ENCODE measurements at regions not wholly inside any gene's neighbourhood (a gene's known extent, or its start where the extent isn't known, plus 50 kb on each side); places are given as distances from the start of the nearest gene placed in this dataset.

DNA sequence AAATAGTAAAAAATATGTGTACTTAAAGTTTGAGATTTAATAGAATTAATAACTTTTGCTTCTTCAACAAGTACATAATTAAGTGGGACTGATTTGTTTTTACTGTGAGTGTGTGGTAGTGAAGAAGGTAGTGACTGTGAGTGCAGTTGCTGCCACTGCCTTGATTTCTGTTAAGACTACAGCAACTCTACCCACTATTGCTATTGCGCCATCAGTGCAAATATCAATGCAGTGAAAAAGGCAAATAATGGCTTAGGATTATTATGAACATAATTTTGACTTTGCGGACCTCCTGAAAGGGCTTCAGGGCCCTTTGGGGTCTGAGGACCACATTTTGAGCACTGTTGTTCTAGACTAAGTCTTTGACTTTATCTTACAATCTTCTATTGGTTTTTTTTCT, 112.0 kb upstream of the PITX1 start (continued):
- TF ChIP-seq, protein P1, sequence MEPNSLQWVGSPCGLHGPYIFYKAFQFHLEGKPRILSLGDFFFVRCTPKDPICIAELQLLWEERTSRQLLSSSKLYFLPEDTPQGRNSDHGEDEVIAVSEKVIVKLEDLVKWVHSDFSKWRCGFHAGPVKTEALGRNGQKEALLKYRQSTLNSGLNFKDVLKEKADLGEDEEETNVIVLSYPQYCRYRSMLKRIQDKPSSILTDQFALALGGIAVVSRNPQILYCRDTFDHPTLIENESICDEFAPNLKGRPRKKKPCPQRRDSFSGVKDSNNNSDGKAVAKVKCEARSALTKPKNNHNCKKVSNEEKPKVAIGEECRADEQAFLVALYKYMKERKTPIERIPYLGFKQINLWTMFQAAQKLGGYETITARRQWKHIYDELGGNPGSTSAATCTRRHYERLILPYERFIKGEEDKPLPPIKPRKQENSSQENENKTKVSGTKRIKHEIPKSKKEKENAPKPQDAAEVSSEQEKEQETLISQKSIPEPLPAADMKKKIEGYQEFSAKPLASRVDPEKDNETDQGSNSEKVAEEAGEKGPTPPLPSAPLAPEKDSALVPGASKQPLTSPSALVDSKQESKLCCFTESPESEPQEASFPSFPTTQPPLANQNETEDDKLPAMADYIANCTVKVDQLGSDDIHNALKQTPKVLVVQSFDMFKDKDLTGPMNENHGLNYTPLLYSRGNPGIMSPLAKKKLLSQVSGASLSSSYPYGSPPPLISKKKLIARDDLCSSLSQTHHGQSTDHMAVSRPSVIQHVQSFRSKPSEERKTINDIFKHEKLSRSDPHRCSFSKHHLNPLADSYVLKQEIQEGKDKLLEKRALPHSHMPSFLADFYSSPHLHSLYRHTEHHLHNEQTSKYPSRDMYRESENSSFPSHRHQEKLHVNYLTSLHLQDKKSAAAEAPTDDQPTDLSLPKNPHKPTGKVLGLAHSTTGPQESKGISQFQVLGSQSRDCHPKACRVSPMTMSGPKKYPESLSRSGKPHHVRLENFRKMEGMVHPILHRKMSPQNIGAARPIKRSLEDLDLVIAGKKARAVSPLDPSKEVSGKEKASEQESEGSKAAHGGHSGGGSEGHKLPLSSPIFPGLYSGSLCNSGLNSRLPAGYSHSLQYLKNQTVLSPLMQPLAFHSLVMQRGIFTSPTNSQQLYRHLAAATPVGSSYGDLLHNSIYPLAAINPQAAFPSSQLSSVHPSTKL (CRISPR knock-in tag; IDR thresholded peaks at IDR 0.05) = peak; percentile 34; the same call in 1 of the 2 replicates
- TF ChIP-seq FOSL2 (CRISPR knock-in tag; IDR thresholded peaks at IDR 0.05) (0 out of 2 replicates have a peak, but pooled peaks have one; percentile 9), PPARG (CRISPR knock-in tag; conservative IDR thresholded peaks at IDR 0.05) (no peak), ZNF264 (CRISPR knock-in tag; IDR thresholded peaks at IDR 0.05) (no peak), ZFX (CRISPR knock-in tag; IDR thresholded peaks at IDR 0.05; ENCODE audit: low read depth) (no peak), ZNF20 (CRISPR knock-in tag; IDR thresholded peaks at IDR 0.05) (no peak), THAP11 (CRISPR knock-in tag; IDR thresholded peaks at IDR 0.05) (0 out of 2 replicates have a peak, but pooled peaks have one; percentile 17), ZNF30 (CRISPR knock-in tag; IDR thresholded peaks at IDR 0.05) (no peak), ZNF484 (CRISPR knock-in tag; IDR thresholded peaks at IDR 0.05; ENCODE audit: borderline replicate concordance, low read depth) (no peak), CEBPG (CRISPR knock-in tag; IDR thresholded peaks at IDR 0.05) (peak; percentile 94), ZNF10 (CRISPR knock-in tag; IDR thresholded peaks at IDR 0.05; ENCODE audit: borderline replicate concordance, low read depth) (no peak), REL (CRISPR knock-in tag; conservative IDR thresholded peaks at IDR 0.05) (no peak), ZNF720 (CRISPR knock-in tag; IDR thresholded peaks at IDR 0.05) (no peak), ZNF713 (CRISPR knock-in tag; IDR thresholded peaks at IDR 0.05) (no peak), FOXA1 (IDR thresholded peaks at IDR 0.05) (no peak), FOXA1 (CRISPR knock-in tag; IDR thresholded peaks at IDR 0.05) (peak; percentile 52; the same call in 1 of the 2 replicates), ZNF383 (CRISPR knock-in tag; IDR thresholded peaks at IDR 0.05; ENCODE audit: borderline replicate concordance) (no peak), ZNF781 (CRISPR knock-in tag; IDR thresholded peaks at IDR 0.05; ENCODE audit: borderline replicate concordance, not compliant biosample characterization) (no peak), NFYC (CRISPR knock-in tag; IDR thresholded peaks at IDR 0.05) (no peak), SSRP1 (CRISPR knock-in tag; IDR thresholded peaks at IDR 0.05) (no peak)
- TF ChIP-seq, protein P2, sequence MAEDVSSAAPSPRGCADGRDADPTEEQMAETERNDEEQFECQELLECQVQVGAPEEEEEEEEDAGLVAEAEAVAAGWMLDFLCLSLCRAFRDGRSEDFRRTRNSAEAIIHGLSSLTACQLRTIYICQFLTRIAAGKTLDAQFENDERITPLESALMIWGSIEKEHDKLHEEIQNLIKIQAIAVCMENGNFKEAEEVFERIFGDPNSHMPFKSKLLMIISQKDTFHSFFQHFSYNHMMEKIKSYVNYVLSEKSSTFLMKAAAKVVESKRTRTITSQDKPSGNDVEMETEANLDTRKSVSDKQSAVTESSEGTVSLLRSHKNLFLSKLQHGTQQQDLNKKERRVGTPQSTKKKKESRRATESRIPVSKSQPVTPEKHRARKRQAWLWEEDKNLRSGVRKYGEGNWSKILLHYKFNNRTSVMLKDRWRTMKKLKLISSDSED (CRISPR knock-in tag; IDR thresholded peaks at IDR 0.05) = no peak
- TF ChIP-seq, protein P3, sequence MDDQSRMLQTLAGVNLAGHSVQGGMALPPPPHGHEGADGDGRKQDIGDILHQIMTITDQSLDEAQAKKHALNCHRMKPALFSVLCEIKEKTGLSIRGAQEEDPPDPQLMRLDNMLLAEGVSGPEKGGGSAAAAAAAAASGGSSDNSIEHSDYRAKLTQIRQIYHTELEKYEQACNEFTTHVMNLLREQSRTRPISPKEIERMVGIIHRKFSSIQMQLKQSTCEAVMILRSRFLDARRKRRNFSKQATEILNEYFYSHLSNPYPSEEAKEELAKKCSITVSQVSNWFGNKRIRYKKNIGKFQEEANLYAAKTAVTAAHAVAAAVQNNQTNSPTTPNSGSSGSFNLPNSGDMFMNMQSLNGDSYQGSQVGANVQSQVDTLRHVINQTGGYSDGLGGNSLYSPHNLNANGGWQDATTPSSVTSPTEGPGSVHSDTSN (CRISPR knock-in tag; IDR thresholded peaks at IDR 0.05; ENCODE audit: borderline replicate concordance) = no peak
- TF ChIP-seq, protein P4, sequence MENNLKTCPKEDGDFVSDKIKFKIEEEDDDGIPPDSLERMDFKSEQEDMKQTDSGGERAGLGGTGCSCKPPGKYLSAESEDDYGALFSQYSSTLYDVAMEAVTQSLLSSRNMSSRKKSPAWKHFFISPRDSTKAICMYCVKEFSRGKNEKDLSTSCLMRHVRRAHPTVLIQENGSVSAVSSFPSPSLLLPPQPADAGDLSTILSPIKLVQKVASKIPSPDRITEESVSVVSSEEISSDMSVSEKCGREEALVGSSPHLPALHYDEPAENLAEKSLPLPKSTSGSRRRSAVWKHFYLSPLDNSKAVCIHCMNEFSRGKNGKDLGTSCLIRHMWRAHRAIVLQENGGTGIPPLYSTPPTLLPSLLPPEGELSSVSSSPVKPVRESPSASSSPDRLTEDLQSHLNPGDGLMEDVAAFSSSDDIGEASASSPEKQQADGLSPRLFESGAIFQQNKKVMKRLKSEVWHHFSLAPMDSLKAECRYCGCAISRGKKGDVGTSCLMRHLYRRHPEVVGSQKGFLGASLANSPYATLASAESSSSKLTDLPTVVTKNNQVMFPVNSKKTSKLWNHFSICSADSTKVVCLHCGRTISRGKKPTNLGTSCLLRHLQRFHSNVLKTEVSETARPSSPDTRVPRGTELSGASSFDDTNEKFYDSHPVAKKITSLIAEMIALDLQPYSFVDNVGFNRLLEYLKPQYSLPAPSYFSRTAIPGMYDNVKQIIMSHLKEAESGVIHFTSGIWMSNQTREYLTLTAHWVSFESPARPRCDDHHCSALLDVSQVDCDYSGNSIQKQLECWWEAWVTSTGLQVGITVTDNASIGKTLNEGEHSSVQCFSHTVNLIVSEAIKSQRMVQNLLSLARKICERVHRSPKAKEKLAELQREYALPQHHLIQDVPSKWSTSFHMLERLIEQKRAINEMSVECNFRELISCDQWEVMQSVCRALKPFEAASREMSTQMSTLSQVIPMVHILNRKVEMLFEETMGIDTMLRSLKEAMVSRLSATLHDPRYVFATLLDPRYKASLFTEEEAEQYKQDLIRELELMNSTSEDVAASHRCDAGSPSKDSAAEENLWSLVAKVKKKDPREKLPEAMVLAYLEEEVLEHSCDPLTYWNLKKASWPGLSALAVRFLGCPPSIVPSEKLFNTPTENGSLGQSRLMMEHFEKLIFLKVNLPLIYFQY (CRISPR knock-in tag; IDR thresholded peaks at IDR 0.05; ENCODE audit: borderline replicate concordance) = no peak

Measured in HepG2 (cell line).